ENCODE measurements at regions not wholly inside any gene's neighbourhood (a gene's known extent, or its start where the extent isn't known, plus 50 kb on each side); places are given as distances from the start of the nearest gene placed in this dataset.

DNA sequence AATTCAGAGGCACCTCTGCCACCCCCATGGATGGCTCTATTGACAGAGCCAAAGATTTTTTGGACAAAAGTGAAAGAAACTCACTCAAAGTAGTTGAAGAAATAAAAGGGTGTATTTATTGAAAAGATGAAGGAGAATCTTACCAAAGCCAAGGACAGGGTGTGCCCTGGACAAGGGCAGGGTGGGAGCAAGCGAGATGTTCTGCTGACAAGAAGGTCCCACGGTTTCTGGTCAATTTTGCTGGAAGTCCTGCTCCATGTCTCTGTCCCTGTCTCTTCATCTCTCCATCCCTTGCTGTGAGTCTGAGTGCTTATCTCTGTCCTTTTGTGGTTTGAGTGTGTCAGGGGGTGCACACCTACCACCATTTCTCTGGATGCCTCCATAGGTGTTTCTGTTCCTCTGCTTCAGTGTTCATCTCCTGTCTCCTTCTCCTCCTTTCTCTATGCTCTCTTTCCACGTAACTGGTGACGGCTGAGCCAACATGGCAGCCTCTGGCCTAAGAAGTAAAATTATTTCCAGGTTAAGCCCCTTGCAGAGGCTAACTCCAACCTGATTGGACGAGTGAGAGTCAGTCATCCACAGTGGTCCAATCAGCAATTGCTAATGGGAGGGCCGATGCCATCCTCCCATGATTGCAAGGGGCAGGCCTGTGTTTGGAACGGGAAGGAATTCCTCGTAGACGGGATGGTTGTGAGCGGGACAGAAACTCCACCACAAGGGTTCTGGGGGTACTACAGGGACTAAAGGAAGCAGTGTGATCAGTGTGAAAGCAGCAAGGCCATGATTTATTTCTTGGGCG is 502.1 kb upstream of the CDH4 start:
- H3K4me3 Mint-ChIP-seq, result no peak overlapping the region
- DNase-seq, result no peak
- no peak for ATAC-seq
- H3K27me3 Mint-ChIP-seq, result peaks cover 9% of the 10 kb centered on the region
- no peaks in the 10 kb centered on the region for H3K4me1 Mint-ChIP-seq
- peaks cover 3% of the 10 kb centered on the region for H3K9me3 ChIP-seq (ENCODE audit: control insufficient read depth, low read length, poor library complexity, severe bottlenecking)
- no peak overlapping the region for H3K27ac Mint-ChIP-seq
- no peaks in the 10 kb centered on the region for H3K36me3 Mint-ChIP-seq (ENCODE audit: low read depth)

DNA sequence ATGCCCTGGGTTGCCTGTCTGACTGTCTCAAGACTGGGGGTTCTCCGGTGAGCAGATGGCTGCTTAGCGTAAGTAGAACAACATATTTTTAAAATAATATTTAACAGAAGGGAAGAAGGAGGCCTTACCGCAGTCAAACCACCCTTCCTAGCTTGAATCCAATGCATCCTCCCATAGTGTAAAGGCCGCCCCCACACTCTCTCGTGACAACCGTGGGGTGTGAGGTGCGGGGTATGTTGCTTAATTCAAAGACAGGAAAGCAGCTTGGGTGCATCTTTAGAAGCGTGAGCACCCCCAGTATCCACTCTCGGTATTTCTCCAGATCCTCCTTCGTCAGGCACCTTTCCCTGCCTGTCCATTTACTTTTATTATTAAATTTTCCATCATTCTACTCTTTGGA is 501.2 kb upstream of the CDH4 start:
- H3K27ac Mint-ChIP-seq, result no peak overlapping the region
- no peak for ATAC-seq
- peaks cover 9% of the 10 kb centered on the region for H3K27me3 Mint-ChIP-seq
- DNase-seq, result no peak
- H3K9me3 ChIP-seq (ENCODE audit: control insufficient read depth, low read length, poor library complexity, severe bottlenecking), result peaks cover 3% of the 10 kb centered on the region
- H3K36me3 Mint-ChIP-seq (ENCODE audit: low read depth), result no peaks in the 10 kb centered on the region
- no peaks in the 10 kb centered on the region for H3K4me1 Mint-ChIP-seq
- no peak overlapping the region for H3K4me3 Mint-ChIP-seq

DNA sequence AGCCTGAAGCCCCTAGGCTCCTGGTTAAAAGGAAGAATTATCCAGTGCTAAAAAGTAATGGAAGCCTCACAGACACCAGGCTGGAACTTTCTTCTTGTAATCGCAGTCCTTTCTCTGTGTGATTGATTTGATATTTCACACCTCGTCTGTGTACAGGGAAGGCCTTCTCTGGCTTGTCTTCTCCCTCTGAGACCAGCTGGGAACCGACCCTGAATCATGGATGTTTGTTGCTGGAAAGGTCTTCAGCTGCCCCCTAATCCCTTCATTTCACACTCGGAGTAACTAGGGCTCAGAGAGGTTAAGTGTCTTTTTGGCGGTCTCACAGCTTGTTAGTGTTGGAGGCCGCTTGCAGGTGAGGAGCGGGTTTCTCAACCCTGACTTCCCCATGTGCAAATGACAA is 500.2 kb upstream of the CDH4 start:
- DNase-seq, result no peak
- Mint-ChIP-seq H3K36me3 (ENCODE audit: low read depth) (no peaks in the 10 kb centered on the region), H3K27ac (no peak overlapping the region), H3K4me1 (no peaks in the 10 kb centered on the region), H3K27me3 (peaks cover 4% of the 10 kb centered on the region), H3K4me3 (no peak overlapping the region)
- no peak for ATAC-seq
- peaks cover 3% of the 10 kb centered on the region for H3K9me3 ChIP-seq (ENCODE audit: control insufficient read depth, low read length, poor library complexity, severe bottlenecking)

DNA sequence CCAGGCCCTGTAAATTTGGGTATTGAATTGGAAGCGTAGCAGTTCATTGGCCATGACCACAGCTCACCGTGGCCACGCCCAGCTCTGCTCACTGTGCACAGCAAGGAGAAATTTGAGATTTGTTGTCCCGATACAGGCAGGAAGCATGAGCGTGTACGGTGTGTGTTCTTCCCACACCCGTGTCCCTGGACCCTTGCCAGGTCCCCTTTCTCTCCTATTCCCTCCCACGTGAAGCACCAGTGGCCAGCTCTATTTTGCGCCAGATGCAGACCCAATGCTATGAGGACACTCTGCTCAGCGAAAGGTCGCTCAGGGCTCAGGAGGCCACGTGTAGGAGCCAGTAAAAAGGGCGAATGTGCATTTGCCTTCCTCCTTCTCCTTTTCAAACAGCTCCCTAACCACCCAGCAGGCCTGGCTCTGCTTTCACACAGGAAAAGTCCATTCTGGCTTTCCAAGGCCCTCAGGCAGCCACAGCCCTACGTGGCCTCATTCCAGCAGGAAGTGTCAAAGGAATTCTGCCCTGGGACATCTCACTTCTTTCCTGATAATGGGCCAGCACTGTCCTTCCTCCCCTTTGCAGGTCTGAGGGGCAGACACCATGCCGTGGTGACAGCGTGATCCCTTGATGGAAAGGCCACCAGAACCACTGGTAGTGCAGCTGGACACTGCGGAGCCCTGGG is 499.2 kb upstream of the CDH4 start:
- no peak for DNase-seq
- peaks cover 3% of the 10 kb centered on the region for H3K9me3 ChIP-seq (ENCODE audit: control insufficient read depth, low read length, poor library complexity, severe bottlenecking)
- no peaks in the 10 kb centered on the region for H3K36me3 Mint-ChIP-seq (ENCODE audit: low read depth)
- H3K27me3 Mint-ChIP-seq, result no peaks in the 10 kb centered on the region
- no peak overlapping the region for H3K4me3 Mint-ChIP-seq
- H3K4me1 Mint-ChIP-seq, result no peaks in the 10 kb centered on the region
- no peak for ATAC-seq
- no peak overlapping the region for H3K27ac Mint-ChIP-seq

DNA sequence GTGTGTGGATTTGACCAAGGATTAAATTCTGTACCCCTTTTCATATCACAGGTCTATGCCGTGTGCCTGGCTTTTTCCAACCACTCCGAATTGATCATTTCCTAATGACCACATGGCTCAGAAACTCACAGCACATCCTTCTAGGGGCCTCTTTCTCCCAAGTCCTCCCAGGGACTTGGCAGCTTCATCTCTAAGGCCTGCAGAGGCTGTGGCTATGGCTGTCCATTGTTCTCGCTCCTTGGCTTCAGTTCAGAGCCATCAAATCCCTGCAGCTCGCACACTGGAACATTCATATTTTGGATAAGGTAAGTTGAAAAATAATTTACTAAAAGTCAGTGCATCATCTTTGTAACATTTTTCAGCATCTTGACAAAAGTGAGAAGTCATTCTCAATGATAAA is 497.2 kb upstream of the CDH4 start:
- Mint-ChIP-seq H3K4me1 (no peaks in the 10 kb centered on the region), H3K27ac (no peak overlapping the region), H3K4me3 (no peak overlapping the region), H3K27me3 (no peaks in the 10 kb centered on the region), H3K36me3 (ENCODE audit: low read depth) (no peaks in the 10 kb centered on the region)
- ATAC-seq (no peak), DNase-seq (no peak)
- peaks cover 3% of the 10 kb centered on the region for H3K9me3 ChIP-seq (ENCODE audit: control insufficient read depth, low read length, poor library complexity, severe bottlenecking)

DNA sequence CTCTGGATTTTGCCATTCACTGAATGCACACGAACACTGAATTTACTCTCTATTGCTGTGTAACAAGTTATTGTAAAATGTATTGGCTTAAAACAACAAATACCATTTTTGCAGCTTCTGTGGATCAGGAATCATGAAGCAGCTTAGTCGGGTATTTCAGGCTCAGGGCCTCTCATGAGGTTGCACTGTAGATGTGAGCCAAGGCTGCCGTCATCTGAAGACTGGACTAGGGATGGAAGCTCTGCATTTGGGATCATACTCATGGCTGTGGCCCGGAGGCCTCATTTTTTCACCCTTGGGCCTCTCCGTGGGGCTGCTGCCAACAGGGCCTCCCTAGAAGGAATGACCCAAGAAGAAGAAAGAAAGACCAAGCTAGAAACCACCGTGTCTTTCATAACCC is 492.4 kb upstream of the CDH4 start:
- no peaks in the 10 kb centered on the region for H3K36me3 Mint-ChIP-seq (ENCODE audit: low read depth)

DNA sequence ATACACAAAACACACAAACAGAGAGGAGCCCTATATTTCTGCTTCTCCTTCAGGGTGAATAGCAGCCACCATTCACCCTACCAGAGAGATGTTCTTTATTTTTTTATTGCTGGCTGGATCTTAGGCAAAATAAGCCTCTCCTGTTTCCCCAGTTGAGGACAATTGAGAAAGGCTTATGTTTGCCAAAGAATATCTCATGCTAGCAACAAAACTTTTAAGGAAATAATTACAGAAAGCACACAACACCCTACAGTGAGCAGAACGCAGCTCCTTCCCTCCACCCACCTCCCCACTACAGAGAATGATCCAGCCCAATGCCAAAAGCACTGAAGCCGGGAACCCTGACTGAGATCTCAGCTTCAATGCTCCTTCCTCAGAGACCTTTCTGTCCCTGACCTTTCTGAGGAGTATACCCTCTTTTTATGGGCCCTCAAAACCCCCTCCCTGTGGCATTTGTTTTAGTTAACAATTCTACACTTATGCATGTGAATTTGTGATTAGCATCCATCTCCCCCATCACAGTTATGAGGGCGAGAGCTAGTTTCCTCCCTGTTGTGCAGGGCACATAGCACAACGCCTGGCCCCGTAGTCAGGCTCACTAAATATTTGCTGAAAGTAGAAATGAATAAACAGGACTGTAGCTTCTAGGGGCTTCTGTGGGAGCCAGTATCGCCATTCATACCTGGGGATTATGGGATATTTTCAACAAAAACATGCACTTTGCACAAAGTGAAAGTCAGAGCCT is 491.6 kb upstream of the CDH4 start:
- no peaks in the 10 kb centered on the region for H3K9me3 ChIP-seq (ENCODE audit: control insufficient read depth, low read length, poor library complexity, severe bottlenecking)
- no peak overlapping the region for H3K27ac Mint-ChIP-seq
- H3K4me3 Mint-ChIP-seq, result no peak overlapping the region
- no peak for DNase-seq
- no peak for ATAC-seq
- H3K27me3 Mint-ChIP-seq, result no peaks in the 10 kb centered on the region
- H3K36me3 Mint-ChIP-seq (ENCODE audit: low read depth), result no peaks in the 10 kb centered on the region
- H3K4me1 Mint-ChIP-seq, result no peaks in the 10 kb centered on the region

More for the DNA sequence above, 492.4 kb upstream of the CDH4 start:
- no peaks in the 10 kb centered on the region for H3K9me3 ChIP-seq (ENCODE audit: control insufficient read depth, low read length, poor library complexity, severe bottlenecking)
- ATAC-seq (no peak), DNase-seq (no peak)
- Mint-ChIP-seq H3K27me3 (no peaks in the 10 kb centered on the region), H3K4me3 (no peak overlapping the region), H3K27ac (no peak overlapping the region), H3K4me1 (no peaks in the 10 kb centered on the region)

DNA sequence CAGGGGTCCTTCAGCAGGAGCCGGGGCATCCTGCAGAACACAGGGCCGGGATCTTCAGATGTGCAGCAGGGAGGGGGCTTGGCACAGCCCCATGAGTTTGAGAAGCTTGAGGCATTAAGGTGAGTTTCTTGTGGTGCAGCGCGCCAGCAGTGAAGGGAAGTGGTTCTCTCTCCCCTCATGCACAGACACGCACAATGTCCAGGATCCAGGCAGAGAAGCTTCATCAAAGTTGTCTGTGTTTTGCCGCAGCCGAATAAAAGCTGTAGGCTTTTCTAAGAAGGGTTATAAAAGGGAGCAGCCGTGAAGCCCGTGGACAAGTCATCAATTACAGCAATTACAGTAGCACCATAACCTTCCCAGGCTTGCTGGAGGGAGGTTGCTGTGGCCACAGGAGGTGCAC is 491.0 kb upstream of the CDH4 start:
- no peak overlapping the region for H3K4me3 Mint-ChIP-seq
- ATAC-seq, result no peak
- no peaks in the 10 kb centered on the region for H3K9me3 ChIP-seq (ENCODE audit: control insufficient read depth, low read length, poor library complexity, severe bottlenecking)
- no peak for DNase-seq
- H3K27ac Mint-ChIP-seq, result no peak overlapping the region
- no peaks in the 10 kb centered on the region for H3K36me3 Mint-ChIP-seq (ENCODE audit: low read depth)
- no peaks in the 10 kb centered on the region for H3K4me1 Mint-ChIP-seq
- no peaks in the 10 kb centered on the region for H3K27me3 Mint-ChIP-seq

DNA sequence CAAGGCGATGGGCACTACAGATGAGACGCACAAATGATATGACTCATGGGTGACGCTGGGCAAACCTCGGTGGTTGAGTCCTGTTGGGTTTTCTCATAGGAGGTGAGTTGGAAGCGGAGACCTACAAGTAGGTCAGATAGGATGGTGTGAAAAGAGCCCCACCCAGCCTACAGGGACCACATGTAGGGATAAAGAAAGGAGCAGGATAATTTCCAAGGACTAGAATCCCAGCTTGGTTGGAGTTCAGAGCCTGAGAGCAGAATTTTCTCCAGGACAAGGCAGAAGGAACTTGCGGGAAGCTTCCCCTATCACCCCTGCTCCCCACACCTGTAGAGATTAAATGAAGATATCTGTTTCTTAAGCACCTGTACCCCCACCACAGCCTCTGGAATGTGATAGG is 489.7 kb upstream of the CDH4 start:
- Mint-ChIP-seq H3K36me3 (ENCODE audit: low read depth) (no peaks in the 10 kb centered on the region), H3K4me3 (no peak overlapping the region), H3K4me1 (no peaks in the 10 kb centered on the region), H3K27ac (no peak overlapping the region), H3K27me3 (no peaks in the 10 kb centered on the region)
- no peak for DNase-seq
- ATAC-seq, result no peak
- H3K9me3 ChIP-seq (ENCODE audit: control insufficient read depth, low read length, poor library complexity, severe bottlenecking), result no peaks in the 10 kb centered on the region

DNA sequence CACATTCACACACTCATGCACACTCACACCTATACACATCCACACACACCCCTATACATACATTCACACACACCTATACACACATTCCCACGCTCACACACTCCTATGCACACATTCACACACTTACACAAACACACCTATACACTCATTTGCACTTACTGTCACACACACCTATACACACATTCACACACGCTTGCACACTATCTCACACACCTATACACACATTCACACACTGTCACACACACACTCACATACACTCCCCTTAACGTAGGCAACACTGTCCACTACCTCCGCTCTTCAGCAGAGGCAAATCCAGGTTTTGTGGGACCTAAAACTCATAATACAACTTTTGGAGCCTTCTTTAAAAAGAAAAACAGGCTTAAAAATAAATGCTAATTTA is 487.7 kb upstream of the CDH4 start:
- no peak overlapping the region for H3K4me3 Mint-ChIP-seq
- H3K4me1 Mint-ChIP-seq, result no peaks in the 10 kb centered on the region
- DNase-seq (no peak), ATAC-seq (no peak)
- H3K27ac Mint-ChIP-seq, result no peak overlapping the region
- H3K9me3 ChIP-seq (ENCODE audit: control insufficient read depth, low read length, poor library complexity, severe bottlenecking), result no peaks in the 10 kb centered on the region
- no peaks in the 10 kb centered on the region for H3K27me3 Mint-ChIP-seq
- H3K36me3 Mint-ChIP-seq (ENCODE audit: low read depth), result no peaks in the 10 kb centered on the region

DNA sequence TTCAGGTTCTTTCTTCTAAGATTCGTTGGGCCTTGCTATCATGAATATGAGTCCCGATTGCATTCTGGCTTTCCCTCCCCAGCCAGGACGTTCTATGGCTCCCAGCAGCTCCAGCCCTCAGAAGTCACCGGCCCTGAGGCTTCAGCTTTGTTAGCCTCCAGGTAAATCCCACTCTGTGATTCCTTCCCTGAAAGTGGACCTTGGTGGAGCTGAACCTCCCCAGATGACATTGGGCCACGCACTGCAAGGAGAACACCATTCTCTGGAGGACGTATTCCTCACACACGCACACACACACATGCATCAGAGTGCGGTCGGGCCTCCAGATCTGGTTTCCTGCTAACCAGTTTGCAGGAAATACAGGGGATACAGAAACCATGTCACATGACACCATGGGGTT is 487.3 kb upstream of the CDH4 start:
- H3K4me3 Mint-ChIP-seq, result no peak overlapping the region
- DNase-seq, result no peak
- ATAC-seq, result no peak
- no peak overlapping the region for H3K27ac Mint-ChIP-seq
- H3K27me3 Mint-ChIP-seq, result no peaks in the 10 kb centered on the region
- H3K9me3 ChIP-seq (ENCODE audit: control insufficient read depth, low read length, poor library complexity, severe bottlenecking), result no peaks in the 10 kb centered on the region
- H3K36me3 Mint-ChIP-seq (ENCODE audit: low read depth), result no peaks in the 10 kb centered on the region
- H3K4me1 Mint-ChIP-seq, result no peaks in the 10 kb centered on the region

DNA sequence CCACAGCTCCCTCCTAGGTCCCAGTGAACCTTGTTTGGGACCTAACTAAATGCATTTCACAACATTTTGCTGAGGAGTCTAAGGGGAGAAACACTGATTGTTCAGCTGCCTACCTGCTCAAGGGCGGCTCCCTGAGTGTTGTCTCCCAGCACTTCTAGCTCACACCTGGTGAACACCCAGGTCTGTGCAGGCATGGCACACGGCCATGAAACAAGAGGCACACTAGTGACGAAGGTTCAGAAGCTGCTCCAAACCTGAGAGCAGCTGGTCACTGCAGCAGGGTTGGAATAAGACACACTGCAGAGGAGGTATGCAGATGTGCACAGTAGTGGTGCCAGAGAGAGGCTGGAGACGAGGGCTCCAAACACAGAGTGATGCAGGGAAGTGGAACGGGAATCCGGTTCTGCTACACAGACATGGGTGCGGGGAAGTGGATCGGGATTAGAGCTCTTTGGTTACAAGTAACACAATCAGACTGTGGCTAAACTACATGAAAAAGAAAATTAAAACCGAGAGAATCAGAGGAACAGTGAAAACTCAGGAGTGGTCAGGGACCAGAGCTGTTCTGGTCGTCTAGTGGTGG is 486.1 kb upstream of the CDH4 start:
- DNase-seq (no peak), ATAC-seq (no peak)
- H3K9me3 ChIP-seq (ENCODE audit: control insufficient read depth, low read length, poor library complexity, severe bottlenecking), result no peaks in the 10 kb centered on the region
- Mint-ChIP-seq H3K27me3 (no peaks in the 10 kb centered on the region), H3K4me3 (no peak overlapping the region), H3K36me3 (ENCODE audit: low read depth) (no peaks in the 10 kb centered on the region), H3K4me1 (no peaks in the 10 kb centered on the region), H3K27ac (no peak overlapping the region)

DNA sequence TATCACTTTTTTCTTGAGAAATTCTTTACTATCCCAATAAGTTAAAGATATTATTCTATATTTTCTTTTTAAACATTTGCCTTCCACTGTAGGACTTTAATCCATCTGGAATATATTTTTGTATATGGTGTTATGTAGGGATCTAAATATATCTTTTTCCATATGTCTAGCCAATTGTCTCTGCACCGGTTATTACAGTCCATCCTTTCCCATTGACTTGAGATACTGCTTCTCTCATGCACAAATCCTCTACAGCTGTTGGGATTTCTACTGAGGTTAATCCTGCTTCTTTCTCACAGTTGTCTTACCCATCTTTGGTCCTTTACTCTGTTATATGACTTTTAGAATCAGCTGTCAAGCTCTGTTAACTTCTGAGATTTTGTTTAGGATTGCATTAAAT is 483.8 kb upstream of the CDH4 start:
- no peaks in the 10 kb centered on the region for H3K9me3 ChIP-seq (ENCODE audit: control insufficient read depth, low read length, poor library complexity, severe bottlenecking)
- Mint-ChIP-seq H3K36me3 (ENCODE audit: low read depth) (no peaks in the 10 kb centered on the region), H3K4me1 (no peaks in the 10 kb centered on the region), H3K4me3 (no peak overlapping the region), H3K27ac (no peak overlapping the region), H3K27me3 (no peaks in the 10 kb centered on the region)
- DNase-seq (no peak), ATAC-seq (no peak)
